ENCODE measurements at regions not wholly inside any gene's neighbourhood (a gene's known extent, or its start where the extent isn't known, plus 50 kb on each side); places are given as distances from the start of the nearest gene placed in this dataset.
"Not testable (repeated sequence)": the region's sequence is repeated elsewhere in the genome, so short reads cannot be mapped to it uniquely, and the experiment has no call there.

GRCh38 chr9:3659647-3660046, 133.8 kb upstream of the RFX3 start:
- DNase-seq (ENCODE audit: low read depth in 2 of 2): no peak

- no peak for DNase-seq (ENCODE audit: low read depth in 2 of 2)
Observed at GRCh38 chr9:3658964-3659363, 133.2 kb upstream of the RFX3 start.

- DNase-seq (ENCODE audit: low read depth in 2 of 2): no peak
Observed at GRCh38 chr9:3656224-3656623, 130.4 kb upstream of the RFX3 start.

GRCh38 chr9:3650994-3651622, 125.3 kb upstream of the RFX3 start:
- DNase-seq (ENCODE audit: low read depth in 2 of 2): no peak

- DNase-seq (ENCODE audit: low read depth in 2 of 2): no peak
Observed at GRCh38 chr9:3648722-3649246, 123.0 kb upstream of the RFX3 start.

- no peak for DNase-seq (ENCODE audit: low read depth in 2 of 2)
Observed at GRCh38 chr9:3648266-3648665, 122.5 kb upstream of the RFX3 start.

- peak in 1 of 2 donors; percentile 21 for DNase-seq (ENCODE audit: low read depth in 2 of 2)
Observed at GRCh38 chr9:3647652-3648051, 121.9 kb upstream of the RFX3 start.

- no peak for DNase-seq (ENCODE audit: low read depth in 2 of 2)
Observed at GRCh38 chr9:3646226-3646625, 120.4 kb upstream of the RFX3 start.

GRCh38 chr9:3642075-3642474, 116.3 kb upstream of the RFX3 start:
- not testable (repeated sequence) for DNase-seq (ENCODE audit: low read depth in 2 of 2)

GRCh38 chr9:3629495-3629894, 103.7 kb upstream of the RFX3 start:
- no peak for DNase-seq (ENCODE audit: low read depth in 2 of 2)

GRCh38 chr9:3628239-3628638, 102.4 kb upstream of the RFX3 start:
- no peak for DNase-seq (ENCODE audit: low read depth in 2 of 2)

- DNase-seq (ENCODE audit: low read depth in 2 of 2): no peak
Observed at GRCh38 chr9:3608011-3608410, 82.2 kb upstream of the RFX3 start.

- no peak for DNase-seq (ENCODE audit: low read depth in 2 of 2)
Observed at GRCh38 chr9:3600672-3601071, 74.9 kb upstream of the RFX3 start.

- DNase-seq (ENCODE audit: low read depth in 2 of 2): no peak
Observed at GRCh38 chr9:3597792-3598191, 72.0 kb upstream of the RFX3 start.

- no peak for DNase-seq (ENCODE audit: low read depth in 2 of 2)
Observed at GRCh38 chr9:3586066-3586465, 60.3 kb upstream of the RFX3 start.

GRCh38 chr9:3585606-3586005, 59.8 kb upstream of the RFX3 start:
- DNase-seq (ENCODE audit: low read depth in 2 of 2): no peak

GRCh38 chr9:3578786-3579185, 53.0 kb upstream of the RFX3 start:
- DNase-seq (ENCODE audit: low read depth in 2 of 2): no peak

GRCh38 chr9:3576328-3576727, 50.5 kb upstream of the RFX3 start:
- DNase-seq (ENCODE audit: low read depth in 2 of 2): no peak

- no peak for DNase-seq (ENCODE audit: low read depth in 2 of 2)
Observed at GRCh38 chr9:3575821-3576220, 50.0 kb upstream of the RFX3 start.
